ENCODE measurements at regions not wholly inside any gene's neighbourhood (a gene's known extent, or its start where the extent isn't known, plus 50 kb on each side); places are given as distances from the start of the nearest gene placed in this dataset.

GRCh38 chr10:85458324-85458723, 908.3 kb downstream of the GRID1 start:
- intact Hi-C loops (cut with DNase I): no loop called here
- TF ChIP-seq CTCF (IDR thresholded peaks at IDR 0.05): no peak
- WGBS, 2 donors: 55 to 69% methylated on average over 3 of the region's 3 CpGs
- Histone ChIP-seq H3K27me3 (peaks cover 0 to 4% (median 0%) of the 10 kb centered on the region in 7 donors), H3K36me3 (no peaks in the 10 kb centered on the region), H3K4me3 (no peak overlapping the region), H3K4me1 (no peaks in the 10 kb centered on the region), H3K9me3 (no peaks in the 10 kb centered on the region), H3K27ac (no peak overlapping the region)
- no peak for DNase-seq
- ATAC-seq: no peak

- DNase-seq: no peak
- intact Hi-C loops (cut with DNase I): no loop called here
- no peak for ATAC-seq
- Histone ChIP-seq H3K4me1 (no peaks in the 10 kb centered on the region), H3K36me3 (no peaks in the 10 kb centered on the region), H3K27me3 (peaks cover 0 to 4% (median 0%) of the 10 kb centered on the region in 7 donors), H3K9me3 (no peaks in the 10 kb centered on the region), H3K4me3 (no peak overlapping the region), H3K27ac (no peak overlapping the region)
- TF ChIP-seq CTCF (IDR thresholded peaks at IDR 0.05): no peak
- 87 to 92% methylated on average over 10 of the region's 10 CpGs for WGBS, 2 donors
Observed at GRCh38 chr10:85459906-85460305, 906.7 kb downstream of the GRID1 start.

- TF ChIP-seq CTCF (IDR thresholded peaks at IDR 0.05): no peak
- ATAC-seq (no peak), DNase-seq (no peak)
- Histone ChIP-seq H3K4me1 (no peaks in the 10 kb centered on the region), H3K27me3 (peaks cover 0 to 4% (median 0%) of the 10 kb centered on the region in 7 donors), H3K27ac (no peak overlapping the region), H3K9me3 (peaks cover 0 to 9% (median 0%) of the 10 kb centered on the region in 11 donors), H3K4me3 (no peak overlapping the region), H3K36me3 (no peaks in the 10 kb centered on the region)
- intact Hi-C loops (cut with DNase I): no loop called here
- 72 to 84% methylated on average over 2 of the region's 2 CpGs for WGBS, 2 donors
Observed at GRCh38 chr10:85464336-85464735, 902.3 kb downstream of the GRID1 start.

GRCh38 chr10:85477979-85478378, 888.6 kb downstream of the GRID1 start:
- DNase-seq (no peak), ATAC-seq (no peak)
- peaks cover 0 to 21% (median 7%) of the 10 kb centered on the region in 11 donors for H3K9me3 ChIP-seq
- H3K4me1 ChIP-seq: no peaks in the 10 kb centered on the region
- H3K27ac ChIP-seq: no peak overlapping the region
- intact Hi-C loops (cut with DNase I): no loop called here
- no peak for TF ChIP-seq CTCF (IDR thresholded peaks at IDR 0.05)
- no peaks in the 10 kb centered on the region for H3K36me3 ChIP-seq
- H3K4me3 ChIP-seq: no peak overlapping the region
- H3K27me3 ChIP-seq: peaks cover 0 to 2% (median 0%) of the 10 kb centered on the region in 7 donors
- 85 to 90% methylated on average over 1 of the region's 1 CpG for WGBS, 2 donors
